HUES6 (cell line): ENCODE measurements at regions not wholly inside any gene's neighbourhood (a gene's known extent, or its start where the extent isn't known, plus 50 kb on each side); places are given as distances from the start of the nearest gene placed in this dataset.

ENCODE experiments used
- H3K27ac ChIP-seq: 2 replicates; pipeline ENCODE4 v1.7.0; 2013; ENCODE audit warnings: low read depth, mild to moderate bottlenecking, low read length, inconsistent platforms
- H3K27me3 ChIP-seq: 2 replicates; pipeline ENCODE4 v1.6.1; 2013; ENCODE audit warnings: low read length; ENCODE audit not compliant: control insufficient read depth, insufficient read depth
- H3K36me3 ChIP-seq: 2 replicates; pipeline ENCODE4 v1.6.1; 2013; ENCODE audit warnings: low read length; ENCODE audit not compliant: control insufficient read depth, insufficient read depth
- H3K4me1 ChIP-seq: 2 replicates; pipeline ENCODE4 v1.6.1; 2013; ENCODE audit warnings: low read length; ENCODE audit not compliant: control insufficient read depth, insufficient read depth
- H3K4me3 ChIP-seq: 2 replicates; pipeline ENCODE4 v1.5.1; 2013; ENCODE audit warnings: low read depth, low read length
- H3K9ac ChIP-seq: one replicate; pipeline ENCODE4 v1.6.1; 2013; ENCODE audit warnings: mild to moderate bottlenecking, low read length
- H3K9me3 ChIP-seq: 2 replicates; pipeline ENCODE4 v1.6.1; 2013; ENCODE audit warnings: low read depth, low read length; ENCODE audit not compliant: control insufficient read depth, insufficient read depth

GRCh38 chr13:50144246-50145160 lies 129.3 kb downstream of the KCNRG start:
- 0 out of 2 replicates have a peak, but pooled peaks cover 6% of the 10 kb centered on the region for H3K27me3 ChIP-seq
- no peak overlapping the region for H3K27ac ChIP-seq
- peaks cover 23% of the 10 kb centered on the region for H3K4me1 ChIP-seq
- no peak overlapping the region for H3K4me3 ChIP-seq
- no peaks in the 10 kb centered on the region for H3K9me3 ChIP-seq
- H3K9ac ChIP-seq: no peak overlapping the region
- no peaks in the 10 kb centered on the region for H3K36me3 ChIP-seq

GRCh38 chr13:50149214-50149613 lies 134.0 kb downstream of the KCNRG start:
- Histone ChIP-seq H3K27me3 (no peaks in the 10 kb centered on the region), H3K36me3 (no peaks in the 10 kb centered on the region), H3K9ac (no peak overlapping the region), H3K4me1 (peaks cover 8% of the 10 kb centered on the region), H3K4me3 (no peak overlapping the region), H3K27ac (no peak overlapping the region), H3K9me3 (no peaks in the 10 kb centered on the region)

- Histone ChIP-seq H3K27ac (no peak overlapping the region), H3K27me3 (no peaks in the 10 kb centered on the region), H3K9ac (no peak overlapping the region), H3K4me1 (peaks cover 8% of the 10 kb centered on the region), H3K36me3 (no peaks in the 10 kb centered on the region), H3K9me3 (no peaks in the 10 kb centered on the region), H3K4me3 (no peak overlapping the region)
These were observed 134.7 kb downstream of the KCNRG start for GRCh38 chr13:50149932-50150331.

- Histone ChIP-seq H3K9me3 (no peaks in the 10 kb centered on the region), H3K27me3 (no peaks in the 10 kb centered on the region), H3K36me3 (no peaks in the 10 kb centered on the region), H3K4me3 (no peak overlapping the region), H3K27ac (no peak overlapping the region), H3K4me1 (peaks cover 8% of the 10 kb centered on the region), H3K9ac (no peak overlapping the region)
These were observed 137.0 kb downstream of the KCNRG start for GRCh38 chr13:50152224-50152623.

GRCh38 chr13:50152655-50153309 lies 137.5 kb downstream of the KCNRG start:
- no peak overlapping the region for H3K4me3 ChIP-seq
- H3K27ac ChIP-seq: no peak overlapping the region

GRCh38 chr13:50153401-50153800 lies 138.2 kb downstream of the KCNRG start:
- Histone ChIP-seq H3K27ac (no peak overlapping the region), H3K36me3 (no peaks in the 10 kb centered on the region), H3K4me1 (peaks cover 8% of the 10 kb centered on the region), H3K27me3 (no peaks in the 10 kb centered on the region), H3K4me3 (no peak overlapping the region), H3K9ac (no peak overlapping the region), H3K9me3 (no peaks in the 10 kb centered on the region)

More at GRCh38 chr13:50152655-50153309, 137.5 kb downstream of the KCNRG start:
- no peak overlapping the region for H3K9ac ChIP-seq
- peaks cover 8% of the 10 kb centered on the region for H3K4me1 ChIP-seq
- no peaks in the 10 kb centered on the region for H3K36me3 ChIP-seq
- H3K9me3 ChIP-seq: no peaks in the 10 kb centered on the region
- no peaks in the 10 kb centered on the region for H3K27me3 ChIP-seq

- H3K9me3 ChIP-seq: no peaks in the 10 kb centered on the region
- no peak overlapping the region for H3K4me3 ChIP-seq
- H3K36me3 ChIP-seq: no peaks in the 10 kb centered on the region
- H3K4me1 ChIP-seq: peaks cover 8% of the 10 kb centered on the region
- H3K27me3 ChIP-seq: no peaks in the 10 kb centered on the region
- no peak overlapping the region for H3K27ac ChIP-seq
- H3K9ac ChIP-seq: no peak overlapping the region
These were observed 138.6 kb downstream of the KCNRG start for GRCh38 chr13:50153876-50154275.

- H3K36me3 ChIP-seq: no peaks in the 10 kb centered on the region
- no peak overlapping the region for H3K9ac ChIP-seq
- no peak overlapping the region for H3K27ac ChIP-seq
- H3K9me3 ChIP-seq: no peaks in the 10 kb centered on the region
- H3K4me3 ChIP-seq: no peak overlapping the region
- H3K27me3 ChIP-seq: no peaks in the 10 kb centered on the region
- H3K4me1 ChIP-seq: peaks cover 2% of the 10 kb centered on the region; the same call in 1 of the 2 replicates
These were observed 139.5 kb downstream of the KCNRG start for GRCh38 chr13:50154697-50155096.

GRCh38 chr13:50156140-50156539 lies 140.9 kb downstream of the KCNRG start:
- H3K36me3 ChIP-seq: no peaks in the 10 kb centered on the region
- no peaks in the 10 kb centered on the region for H3K4me1 ChIP-seq
- no peak overlapping the region for H3K27ac ChIP-seq
- no peaks in the 10 kb centered on the region for H3K9me3 ChIP-seq
- no peaks in the 10 kb centered on the region for H3K27me3 ChIP-seq
- no peak overlapping the region for H3K9ac ChIP-seq
- H3K4me3 ChIP-seq: no peak overlapping the region

GRCh38 chr13:50156561-50157127 lies 141.4 kb downstream of the KCNRG start:
- Histone ChIP-seq H3K4me1 (no peaks in the 10 kb centered on the region), H3K27ac (no peak overlapping the region), H3K27me3 (no peaks in the 10 kb centered on the region), H3K9me3 (no peaks in the 10 kb centered on the region), H3K4me3 (no peak overlapping the region), H3K36me3 (no peaks in the 10 kb centered on the region), H3K9ac (no peak overlapping the region)
